ENCODE measurements at regions not wholly inside any gene's neighbourhood (a gene's known extent, or its start where the extent isn't known, plus 50 kb on each side); places are given as distances from the start of the nearest gene placed in this dataset.

DNA sequence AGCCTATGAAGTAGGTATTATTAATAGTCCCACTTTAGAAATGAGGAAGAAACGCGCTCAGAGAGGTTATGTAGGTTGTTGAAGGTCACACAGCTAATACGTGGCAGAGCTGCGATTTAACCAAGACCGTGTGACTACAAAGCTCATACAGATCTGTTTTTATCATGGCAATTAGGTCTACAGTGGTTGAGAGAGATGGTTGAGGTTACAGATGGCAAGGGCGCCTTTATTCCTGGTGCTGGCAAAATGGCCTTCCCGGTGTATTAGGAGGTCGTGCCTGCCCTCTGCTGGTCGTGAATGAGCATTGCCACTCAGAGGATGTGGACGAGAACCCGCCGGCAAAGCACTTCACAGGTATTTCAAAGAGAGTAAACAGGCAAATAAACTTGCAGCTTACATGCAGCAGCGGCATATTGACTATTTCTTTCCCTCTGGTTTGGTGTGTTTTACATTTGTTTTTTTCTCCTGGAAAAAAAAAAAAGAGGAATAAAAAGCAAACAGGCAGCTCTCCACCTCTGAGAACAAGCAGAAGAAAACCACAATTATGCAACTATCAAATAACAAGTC, 65.3 kb upstream of the EGFLAM start:
- in situ Hi-C loops (cut with HindIII; ENCODE audit: low pct_unique_long_range_greater_than_20kb, low sequenced_read_pairs): no loop called here
- Histone ChIP-seq H3K36me3 (ENCODE audit: control insufficient read depth, insufficient read depth, low read length) (no peaks in the 10 kb centered on the region), H3K27me3 (ENCODE audit: control insufficient read depth, insufficient read depth, low read length) (peaks cover 16% of the 10 kb centered on the region), H3K27ac (ENCODE audit: low read length) (no peak overlapping the region), H3K4me1 (ENCODE audit: control insufficient read depth, insufficient read depth, low read length) (no peaks in the 10 kb centered on the region), H3K4me3 (ENCODE audit: low read depth in 2 of 2, low read length in 2 of 2) (no peak overlapping the region), H3K9me3 (ENCODE audit: control insufficient read depth, insufficient read depth, low read depth, low read length) (no peaks in the 10 kb centered on the region)
- POLR2A ChIA-PET: no interaction called here
- no TSS peak for BruUV-seq (replicated peaks)
- CTCF ChIA-PET: interaction anchor here (0.5 to 1.6 kb wide), 3 partner anchors 18 to 348 kb away, joined by 3 read pairs; no protein-coding TSS in a partner anchor
- no peak for TF ChIP-seq POLR2AphosphoS5 (IDR thresholded peaks at IDR 0.05; ENCODE audit: low read depth, low read length)
- TF ChIP-seq, protein P1, sequence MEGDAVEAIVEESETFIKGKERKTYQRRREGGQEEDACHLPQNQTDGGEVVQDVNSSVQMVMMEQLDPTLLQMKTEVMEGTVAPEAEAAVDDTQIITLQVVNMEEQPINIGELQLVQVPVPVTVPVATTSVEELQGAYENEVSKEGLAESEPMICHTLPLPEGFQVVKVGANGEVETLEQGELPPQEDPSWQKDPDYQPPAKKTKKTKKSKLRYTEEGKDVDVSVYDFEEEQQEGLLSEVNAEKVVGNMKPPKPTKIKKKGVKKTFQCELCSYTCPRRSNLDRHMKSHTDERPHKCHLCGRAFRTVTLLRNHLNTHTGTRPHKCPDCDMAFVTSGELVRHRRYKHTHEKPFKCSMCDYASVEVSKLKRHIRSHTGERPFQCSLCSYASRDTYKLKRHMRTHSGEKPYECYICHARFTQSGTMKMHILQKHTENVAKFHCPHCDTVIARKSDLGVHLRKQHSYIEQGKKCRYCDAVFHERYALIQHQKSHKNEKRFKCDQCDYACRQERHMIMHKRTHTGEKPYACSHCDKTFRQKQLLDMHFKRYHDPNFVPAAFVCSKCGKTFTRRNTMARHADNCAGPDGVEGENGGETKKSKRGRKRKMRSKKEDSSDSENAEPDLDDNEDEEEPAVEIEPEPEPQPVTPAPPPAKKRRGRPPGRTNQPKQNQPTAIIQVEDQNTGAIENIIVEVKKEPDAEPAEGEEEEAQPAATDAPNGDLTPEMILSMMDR (IDR thresholded peaks at IDR 0.05): peak; percentile 89
- intact Hi-C loops (cut with micrococcal nuclease; ENCODE audit: unreplicated experiment): loop anchor here (2.0 to 10.0 kb wide), 3 partner anchors 168 to 781 kb away; no protein-coding TSS in a partner anchor
- DNase-seq (ENCODE audit: low read depth, low spot score): peak; percentile 55
- peak; percentile 86 for ATAC-seq

DNA sequence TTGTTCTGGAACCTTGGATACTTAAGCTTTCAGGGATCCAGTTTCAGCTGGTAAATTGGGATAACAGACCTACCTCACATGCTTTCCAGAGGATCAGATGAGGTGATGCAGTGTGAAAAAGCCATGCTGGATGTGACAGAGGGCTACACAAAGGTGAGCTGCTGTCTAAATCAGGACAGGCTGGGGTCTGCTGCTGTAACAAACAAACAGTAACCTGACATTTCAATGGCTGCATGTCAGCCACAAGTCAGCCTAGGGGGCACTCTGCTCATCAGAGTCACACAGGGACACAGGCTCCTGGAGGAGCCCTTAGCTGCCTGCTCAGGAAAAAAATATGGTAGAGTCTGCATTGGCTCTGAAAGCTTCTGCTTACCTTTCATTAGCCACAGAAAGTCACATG, 66.7 kb upstream of the EGFLAM start:
- no peaks in the 10 kb centered on the region for H3K4me1 ChIP-seq (ENCODE audit: control insufficient read depth, insufficient read depth, low read length)
- TF ChIP-seq, protein P1 (IDR thresholded peaks at IDR 0.05): no peak
- TF ChIP-seq, protein P2, sequence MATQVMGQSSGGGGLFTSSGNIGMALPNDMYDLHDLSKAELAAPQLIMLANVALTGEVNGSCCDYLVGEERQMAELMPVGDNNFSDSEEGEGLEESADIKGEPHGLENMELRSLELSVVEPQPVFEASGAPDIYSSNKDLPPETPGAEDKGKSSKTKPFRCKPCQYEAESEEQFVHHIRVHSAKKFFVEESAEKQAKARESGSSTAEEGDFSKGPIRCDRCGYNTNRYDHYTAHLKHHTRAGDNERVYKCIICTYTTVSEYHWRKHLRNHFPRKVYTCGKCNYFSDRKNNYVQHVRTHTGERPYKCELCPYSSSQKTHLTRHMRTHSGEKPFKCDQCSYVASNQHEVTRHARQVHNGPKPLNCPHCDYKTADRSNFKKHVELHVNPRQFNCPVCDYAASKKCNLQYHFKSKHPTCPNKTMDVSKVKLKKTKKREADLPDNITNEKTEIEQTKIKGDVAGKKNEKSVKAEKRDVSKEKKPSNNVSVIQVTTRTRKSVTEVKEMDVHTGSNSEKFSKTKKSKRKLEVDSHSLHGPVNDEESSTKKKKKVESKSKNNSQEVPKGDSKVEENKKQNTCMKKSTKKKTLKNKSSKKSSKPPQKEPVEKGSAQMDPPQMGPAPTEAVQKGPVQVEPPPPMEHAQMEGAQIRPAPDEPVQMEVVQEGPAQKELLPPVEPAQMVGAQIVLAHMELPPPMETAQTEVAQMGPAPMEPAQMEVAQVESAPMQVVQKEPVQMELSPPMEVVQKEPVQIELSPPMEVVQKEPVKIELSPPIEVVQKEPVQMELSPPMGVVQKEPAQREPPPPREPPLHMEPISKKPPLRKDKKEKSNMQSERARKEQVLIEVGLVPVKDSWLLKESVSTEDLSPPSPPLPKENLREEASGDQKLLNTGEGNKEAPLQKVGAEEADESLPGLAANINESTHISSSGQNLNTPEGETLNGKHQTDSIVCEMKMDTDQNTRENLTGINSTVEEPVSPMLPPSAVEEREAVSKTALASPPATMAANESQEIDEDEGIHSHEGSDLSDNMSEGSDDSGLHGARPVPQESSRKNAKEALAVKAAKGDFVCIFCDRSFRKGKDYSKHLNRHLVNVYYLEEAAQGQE (IDR thresholded peaks at IDR 0.05; ENCODE audit: insufficient read depth in 1 of 2, low read depth in 2 of 2, low read length in 1 of 2): no peak
- no peak for TF ChIP-seq POLR2AphosphoS5 (IDR thresholded peaks at IDR 0.05; ENCODE audit: low read depth, low read length)
- TF ChIP-seq TCF7L2 (IDR thresholded peaks at IDR 0.05; ENCODE audit: low read depth, low read length): no peak
- no peak for TF ChIP-seq SIN3A (IDR thresholded peaks at IDR 0.05; ENCODE audit: borderline replicate concordance, insufficient read depth, low read depth, low read length)
- H3K9me3 ChIP-seq (ENCODE audit: control insufficient read depth, insufficient read depth, low read depth, low read length): no peaks in the 10 kb centered on the region
- POLR2A ChIA-PET: no interaction called here
- in situ Hi-C loops (cut with HindIII; ENCODE audit: low pct_unique_long_range_greater_than_20kb, low sequenced_read_pairs) (no loop called here), intact Hi-C loops (cut with micrococcal nuclease; ENCODE audit: unreplicated experiment) (loop anchor here (2.0 to 10.0 kb wide), 3 partner anchors 167 to 779 kb away; no protein-coding TSS in a partner anchor)
- H3K27ac ChIP-seq (ENCODE audit: low read length): no peak overlapping the region
- ATAC-seq (no peak), DNase-seq (ENCODE audit: low read depth, low spot score) (no peak)
- no TSS peak for BruUV-seq (replicated peaks)
- H3K36me3 ChIP-seq (ENCODE audit: control insufficient read depth, insufficient read depth, low read length): no peaks in the 10 kb centered on the region
- no peak overlapping the region for H3K4me3 ChIP-seq (ENCODE audit: low read depth in 2 of 2, low read length in 2 of 2)
- CTCF ChIA-PET: interaction anchor here (0.7 to 1.6 kb wide), 5 partner anchors 20 to 779 kb away, joined by 3 to 10 read pairs (median 5); no protein-coding TSS in a partner anchor
- peaks cover 12% of the 10 kb centered on the region for H3K27me3 ChIP-seq (ENCODE audit: control insufficient read depth, insufficient read depth, low read length)
